DMS79 treated with DMSO at 0.1 percent for 48 hours (cell line): ENCODE measurements at regions not wholly inside any gene's neighbourhood (a gene's known extent, or its start where the extent isn't known, plus 50 kb on each side); places are given as distances from the start of the nearest gene placed in this dataset.

ENCODE experiments used
- DNase-seq: peaks from one replicate; lab custom pipeline; 2025; lab: John Stamatoyannopoulos, UW

- no peak for DNase-seq
Measured at GRCh38 chr14:101706509-101707067, 54.9 kb upstream of the PPP2R5C start.

GRCh38 chr14:101707068-101707842, 54.3 kb upstream of the PPP2R5C start:
- peak; percentile 96 for DNase-seq

- DNase-seq, result no peak
Measured at GRCh38 chr14:101707863-101708620, 53.5 kb upstream of the PPP2R5C start.

- DNase-seq, result peak; percentile 83
Measured at GRCh38 chr14:101708853-101709532, 52.5 kb upstream of the PPP2R5C start.

GRCh38 chr14:101709533-101709881, 52.0 kb upstream of the PPP2R5C start:
- DNase-seq, result no peak

- no peak for DNase-seq
Measured at GRCh38 chr14:101709962-101710931, 51.3 kb upstream of the PPP2R5C start.

- no peak for DNase-seq
Measured at GRCh38 chr14:101711041-101711856, 50.3 kb upstream of the PPP2R5C start.
